LHCN-M2 (cell line): ENCODE measurements at regions not wholly inside any gene's neighbourhood (a gene's known extent, or its start where the extent isn't known, plus 50 kb on each side); places are given as distances from the start of the nearest gene placed in this dataset.

Source experiments
- DNase-seq: peaks from one replicate; pipeline ENCODE4 v3.0.0-alpha.2; 2012; ENCODE audit warnings: low read depth

DNA sequence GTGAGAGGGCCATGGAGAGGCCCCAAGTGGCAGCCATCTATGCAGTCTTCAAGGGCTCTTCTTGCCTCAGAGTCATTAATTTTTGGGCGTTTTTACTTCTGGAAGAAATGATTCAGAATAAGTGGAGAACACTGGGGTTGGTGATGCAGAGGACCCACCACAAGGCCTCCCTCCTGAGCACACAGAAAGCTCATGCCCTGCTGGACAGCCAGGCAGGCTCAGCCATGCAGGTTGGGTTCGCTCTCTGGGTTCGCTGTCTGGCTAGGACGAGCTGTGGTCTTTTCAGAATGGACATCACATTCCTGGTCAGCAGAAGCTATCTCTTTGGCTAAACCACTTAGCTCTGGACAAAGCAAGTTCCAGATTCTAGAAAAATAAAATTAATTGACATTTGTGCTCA is 480.8 kb downstream of the RPS24 start:
- DNase-seq = no peak

DNA sequence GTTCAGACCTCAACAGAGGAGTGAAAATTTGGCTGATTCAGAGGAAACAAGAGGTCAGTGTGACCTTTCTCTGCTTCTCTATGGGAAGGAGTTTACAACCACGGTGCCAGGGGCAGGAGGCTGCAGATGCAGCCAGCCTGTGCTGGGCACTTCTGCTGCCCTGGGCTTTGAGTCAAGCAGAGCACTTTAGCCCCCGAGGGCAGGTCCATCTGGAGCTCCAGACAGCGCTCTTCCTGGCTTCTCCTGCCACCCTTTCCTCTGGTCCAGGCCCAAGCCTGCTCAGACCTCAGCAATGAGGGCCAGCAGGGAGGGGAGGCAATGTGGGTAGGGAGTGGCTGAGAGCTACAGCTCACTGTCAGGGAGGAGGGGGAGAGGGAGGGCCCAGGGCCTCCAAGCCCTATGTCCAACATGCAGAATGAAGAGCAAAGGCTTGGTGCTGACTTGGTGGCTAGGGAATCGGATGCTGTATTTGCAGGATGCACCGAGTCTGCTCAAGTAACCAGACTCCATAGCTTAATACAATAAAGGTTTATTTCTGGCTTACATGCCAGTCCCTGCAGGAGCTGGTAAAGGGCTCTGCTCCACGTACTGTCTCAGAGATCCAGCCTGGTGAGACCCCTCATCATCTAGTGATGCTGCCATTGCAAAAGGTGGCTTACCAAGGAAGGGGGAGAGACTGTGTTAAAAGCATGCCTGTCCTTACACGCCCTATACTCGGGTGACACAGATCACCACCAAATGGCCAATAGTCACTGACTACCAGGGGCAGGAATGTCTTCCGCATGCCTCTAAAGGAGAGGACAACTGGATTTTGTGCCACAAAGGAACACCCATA is 481.6 kb downstream of the RPS24 start:
- peak; percentile 64 for DNase-seq

DNA sequence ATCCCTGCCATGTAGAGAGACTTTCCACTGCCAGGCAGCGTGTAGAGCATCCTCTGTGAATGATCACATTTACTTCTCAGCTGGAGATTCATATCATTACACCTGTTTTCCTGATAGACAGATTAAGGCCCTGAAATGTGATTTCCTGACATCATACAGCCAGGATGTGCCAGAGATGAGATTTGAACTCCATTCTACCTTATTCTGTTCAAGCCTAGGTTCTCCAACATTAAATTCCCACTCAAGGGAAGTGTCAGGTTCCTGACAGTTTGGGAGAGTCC is 482.1 kb downstream of the RPS24 start:
- no peak for DNase-seq

DNA sequence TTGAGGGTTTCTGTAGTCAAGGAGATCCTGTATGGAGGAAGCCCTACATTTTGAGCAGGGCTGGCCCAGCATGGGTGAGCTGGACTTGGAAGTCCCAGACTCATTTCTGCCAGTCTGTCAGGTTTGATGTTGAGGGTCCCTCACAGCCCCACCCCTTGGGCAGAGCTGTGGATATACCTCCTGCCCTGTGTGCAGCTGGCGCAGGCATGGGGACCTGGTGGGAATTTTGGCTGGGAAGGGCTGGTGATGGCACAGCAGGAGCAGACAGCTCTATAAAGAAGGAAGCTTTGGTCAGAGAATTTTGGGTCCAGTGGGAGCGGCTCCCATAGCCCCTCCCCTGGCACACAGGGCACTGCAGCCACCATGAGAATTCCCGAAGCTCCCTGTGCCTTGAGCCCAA is 482.6 kb downstream of the RPS24 start:
- DNase-seq = no peak

DNA sequence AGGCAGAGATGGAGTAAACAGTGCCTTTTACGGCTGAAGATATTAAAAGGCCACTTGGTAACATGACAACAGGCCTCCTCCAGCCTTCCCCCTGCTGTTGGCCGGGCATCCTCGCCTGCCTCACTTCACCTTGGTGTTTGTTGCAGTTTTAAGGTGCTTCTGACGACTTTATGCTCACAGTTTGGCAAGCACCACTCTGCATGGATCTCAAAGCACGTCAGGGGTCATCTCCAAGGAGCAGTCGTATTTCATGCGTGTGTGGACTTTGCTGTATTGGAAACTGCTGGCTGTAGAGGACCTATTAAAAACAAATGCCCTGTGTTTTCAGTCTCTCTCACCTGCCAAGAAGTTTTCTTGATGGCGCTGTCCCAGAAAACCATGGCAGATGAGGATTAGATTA is 483.1 kb downstream of the RPS24 start:
- no peak for DNase-seq

DNA sequence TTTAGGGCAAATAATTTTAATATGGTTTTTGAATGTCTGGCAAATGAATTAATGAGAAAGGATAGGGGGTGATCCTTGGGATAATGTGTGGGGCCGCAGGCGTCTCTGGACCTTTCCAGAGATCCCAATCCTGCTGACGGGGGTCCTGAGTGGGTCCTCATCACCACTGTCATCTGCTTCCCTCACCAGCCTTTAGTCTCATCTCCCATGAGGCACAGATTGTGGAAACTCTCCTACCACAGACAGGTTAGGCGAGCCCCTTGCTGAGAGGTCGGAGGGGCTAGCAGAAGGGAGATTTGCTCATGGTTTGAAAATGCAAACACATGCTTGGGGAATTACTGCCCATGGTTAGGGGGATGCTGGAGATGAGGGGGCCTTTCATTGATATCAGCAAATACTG is 484.6 kb downstream of the RPS24 start:
- no peak for DNase-seq

DNA sequence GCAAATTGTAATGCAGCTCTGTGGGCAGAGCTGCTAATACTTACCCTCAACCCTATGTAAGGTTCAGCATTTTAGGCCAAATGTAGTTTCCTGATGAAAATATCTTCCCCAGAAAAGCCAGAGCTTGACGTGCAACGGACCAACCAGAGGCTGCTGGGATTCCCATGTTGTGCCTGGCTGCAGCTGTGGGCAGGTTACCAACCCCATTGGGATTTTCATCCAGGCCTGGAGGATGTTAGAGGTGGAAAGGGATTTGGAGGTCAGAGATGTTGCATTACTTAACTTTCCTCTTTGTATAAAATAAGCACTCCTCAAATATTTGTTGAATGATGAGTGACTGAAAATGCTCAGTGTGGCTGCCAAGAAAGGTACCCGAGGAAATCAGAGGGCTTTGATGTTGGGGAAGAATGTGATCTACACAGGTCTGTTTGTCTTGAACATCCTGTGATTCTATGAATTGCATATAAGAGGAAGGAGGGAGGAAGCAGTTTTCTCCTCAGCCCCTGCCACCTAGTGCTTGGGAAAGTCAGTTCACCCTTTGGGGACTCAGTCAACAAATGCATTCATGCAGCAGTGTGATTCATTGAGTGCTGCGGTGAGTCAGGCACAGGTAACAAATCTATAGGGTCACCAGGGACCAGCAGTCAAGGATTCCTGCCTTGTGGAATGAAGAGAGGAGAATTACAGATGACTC is 487.2 kb downstream of the RPS24 start:
- peak; percentile 26 for DNase-seq

DNA sequence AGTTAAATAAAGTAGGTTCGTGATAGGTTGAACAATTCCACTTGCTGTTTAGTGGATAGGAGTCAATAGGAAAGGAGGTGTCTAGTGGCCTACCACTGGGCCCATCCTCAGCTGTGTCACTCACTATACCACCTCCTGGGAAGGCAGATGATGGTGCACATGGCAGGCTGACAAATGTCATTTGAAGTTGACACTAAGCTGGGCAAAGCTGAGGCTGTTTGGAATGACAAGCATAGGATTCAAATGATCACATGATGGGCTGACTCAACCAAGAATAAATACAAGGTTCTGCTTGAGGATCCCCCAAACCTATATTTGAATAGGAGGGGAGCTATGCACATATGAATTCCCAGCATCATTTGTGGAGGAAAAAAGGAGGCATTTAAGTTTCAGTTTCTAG is 489.8 kb downstream of the RPS24 start:
- no peak for DNase-seq

DNA sequence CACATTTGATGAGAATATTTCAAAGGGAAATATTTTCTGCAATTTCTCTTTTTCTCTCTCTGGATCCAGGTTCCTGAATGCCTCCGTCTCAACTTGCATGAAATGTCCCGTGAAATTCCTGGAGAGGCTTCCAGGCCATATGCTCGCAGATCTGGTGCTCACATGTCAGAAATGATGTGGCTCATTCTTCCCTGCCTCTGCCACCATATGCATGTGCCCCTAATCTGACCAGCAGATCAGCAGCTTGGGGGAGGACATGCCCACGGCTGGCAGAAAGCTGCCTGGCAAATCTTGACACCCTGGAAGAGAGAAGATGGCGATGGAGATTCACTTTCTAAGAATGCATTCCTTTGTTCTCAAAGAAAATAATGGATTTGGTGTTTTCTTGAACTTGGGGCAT is 490.7 kb downstream of the RPS24 start:
- no peak for DNase-seq

DNA sequence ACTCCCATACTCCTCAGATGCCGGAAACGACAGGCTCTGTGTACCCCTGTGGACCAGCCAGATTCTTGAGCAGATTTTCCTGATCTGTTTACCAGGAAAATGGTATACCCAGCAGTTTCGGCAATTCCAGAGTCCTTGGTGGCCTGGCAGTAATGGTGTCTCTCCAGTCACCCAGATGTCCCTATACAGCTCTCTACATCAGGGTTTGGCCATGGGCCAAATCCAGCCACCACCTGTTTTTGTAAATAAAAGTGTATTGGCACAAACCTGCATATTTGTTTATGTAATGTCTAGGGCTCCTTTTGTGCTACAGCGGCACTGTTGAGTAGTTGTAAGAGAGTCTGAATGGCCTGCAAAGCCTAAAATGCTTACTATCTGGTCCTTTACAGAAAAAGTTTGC is 491.3 kb downstream of the RPS24 start:
- DNase-seq = no peak

DNA sequence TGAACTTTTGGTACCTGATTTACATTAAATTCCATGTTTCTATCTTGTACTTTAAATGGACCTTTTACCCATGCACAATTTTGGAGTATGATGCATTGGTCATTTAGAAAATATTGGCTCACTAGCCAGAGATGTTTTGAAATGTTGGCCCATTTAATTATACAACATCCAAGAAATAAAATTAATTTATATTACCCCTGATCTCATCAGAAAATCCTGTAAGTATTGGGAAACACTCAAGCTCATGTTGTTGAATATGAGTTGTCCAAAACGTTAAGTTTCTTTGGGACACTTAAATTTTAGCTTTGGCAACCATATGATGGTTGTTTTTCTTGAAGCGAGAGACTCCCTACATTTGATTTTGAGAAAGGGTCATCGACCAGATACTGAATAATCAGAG is 492.7 kb downstream of the RPS24 start:
- no peak for DNase-seq

DNA sequence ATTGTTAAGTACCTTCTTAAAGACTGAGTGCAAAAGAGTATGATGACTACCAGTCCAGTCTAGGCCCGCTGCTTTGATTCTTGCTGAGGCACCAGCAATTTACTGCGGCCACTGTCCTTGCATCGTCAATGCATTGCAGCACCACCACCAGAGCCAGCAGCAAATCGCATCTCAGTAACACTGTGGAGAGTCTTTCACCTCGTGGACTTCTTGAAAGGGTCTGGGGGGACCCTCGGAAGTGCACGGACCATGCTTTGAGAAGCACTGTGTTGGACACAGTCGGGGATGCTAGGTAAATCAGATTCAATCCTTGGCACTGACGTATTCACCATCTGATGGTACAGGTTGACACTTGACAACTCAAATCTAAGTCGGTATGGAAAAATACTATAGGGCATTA is 493.6 kb downstream of the RPS24 start:
- DNase-seq = no peak

DNA sequence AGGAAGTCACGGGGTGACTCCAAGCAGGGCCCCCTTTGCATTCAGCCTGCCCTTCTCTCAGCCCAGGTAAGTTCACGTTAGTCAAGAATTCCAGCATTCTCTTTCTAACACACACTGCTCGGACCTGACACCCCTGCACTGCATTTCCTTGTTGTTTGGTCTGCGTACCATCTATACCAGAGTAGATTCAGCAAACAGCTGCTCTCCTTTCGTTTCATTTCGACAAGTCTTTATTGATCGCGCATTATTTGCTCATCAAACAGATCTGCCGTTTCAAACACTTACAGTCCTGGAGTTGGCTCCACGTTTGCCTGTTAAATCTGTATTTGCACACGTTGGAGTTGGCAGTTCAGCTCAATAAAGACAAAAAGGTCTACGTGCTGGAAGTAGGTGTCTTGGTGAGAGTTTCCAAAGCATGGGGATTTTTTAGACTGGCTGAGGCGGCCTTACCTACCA is 495.1 kb downstream of the RPS24 start:
- DNase-seq = no peak

DNA sequence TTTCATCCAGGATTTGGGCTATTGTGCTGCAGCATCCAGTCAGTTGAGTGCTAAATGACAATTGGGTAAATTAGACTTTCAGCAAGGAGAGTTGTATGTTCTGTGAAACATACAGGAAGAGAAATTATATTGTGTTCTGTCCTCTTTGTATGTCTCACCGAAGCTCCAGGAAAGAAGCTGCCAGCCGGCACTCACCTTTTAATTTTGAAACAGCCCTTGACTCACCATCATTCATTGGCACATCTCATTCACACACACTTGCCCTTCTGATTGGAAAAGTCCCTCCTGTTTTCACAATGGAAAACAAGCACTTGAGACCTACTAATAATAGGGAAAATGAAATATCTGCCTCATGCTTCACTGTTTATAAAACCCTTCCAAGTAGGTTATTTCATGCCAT is 495.6 kb downstream of the RPS24 start:
- DNase-seq = no peak

DNA sequence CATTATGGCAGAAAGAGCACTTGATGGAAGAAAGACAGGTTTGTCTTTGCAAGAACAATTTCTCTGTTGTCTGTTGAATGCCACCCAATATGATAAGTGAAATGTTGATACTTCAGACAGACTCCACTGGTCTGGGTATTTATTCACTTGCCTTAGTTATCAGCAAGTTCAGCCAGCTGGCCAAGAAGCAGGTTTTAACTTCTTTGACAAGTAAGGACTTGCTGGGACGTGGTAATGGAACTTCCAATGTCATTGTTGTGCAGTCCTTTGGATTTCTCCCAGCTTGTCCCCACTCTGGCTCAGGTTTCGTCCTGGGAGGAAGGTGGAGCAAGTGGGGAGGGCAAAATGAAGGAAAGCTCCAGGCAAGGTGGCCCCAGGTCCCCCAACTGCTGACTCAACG is 497.4 kb downstream of the RPS24 start:
- no peak for DNase-seq

DNA sequence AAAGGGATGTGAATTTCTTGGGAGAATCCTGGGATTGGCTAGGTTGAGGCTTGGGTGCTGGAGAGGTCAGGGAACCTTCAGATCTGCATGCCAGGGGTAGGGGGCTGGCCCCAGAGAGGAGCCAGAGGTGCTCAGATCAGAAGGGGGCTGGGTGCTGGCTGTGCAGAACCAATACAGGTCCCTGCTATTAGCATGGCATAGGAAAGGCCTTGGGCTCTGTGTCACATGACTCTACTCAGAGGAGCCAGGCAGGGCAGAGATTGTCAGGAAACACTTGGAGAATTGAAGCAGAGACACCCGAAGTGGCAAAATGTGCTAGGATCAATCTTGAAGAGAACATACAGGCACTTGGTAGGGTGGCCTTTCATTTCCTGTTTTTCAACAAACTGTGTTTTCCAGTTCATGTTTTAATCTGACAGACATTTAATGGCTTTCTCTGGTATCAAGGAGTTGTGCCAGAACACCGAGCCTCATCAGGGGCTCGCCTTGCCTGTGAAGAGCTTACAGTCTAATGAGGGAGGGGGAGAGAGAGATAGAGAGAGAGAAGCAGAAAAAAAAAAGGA is 498.9 kb downstream of the RPS24 start:
- no peak for DNase-seq

DNA sequence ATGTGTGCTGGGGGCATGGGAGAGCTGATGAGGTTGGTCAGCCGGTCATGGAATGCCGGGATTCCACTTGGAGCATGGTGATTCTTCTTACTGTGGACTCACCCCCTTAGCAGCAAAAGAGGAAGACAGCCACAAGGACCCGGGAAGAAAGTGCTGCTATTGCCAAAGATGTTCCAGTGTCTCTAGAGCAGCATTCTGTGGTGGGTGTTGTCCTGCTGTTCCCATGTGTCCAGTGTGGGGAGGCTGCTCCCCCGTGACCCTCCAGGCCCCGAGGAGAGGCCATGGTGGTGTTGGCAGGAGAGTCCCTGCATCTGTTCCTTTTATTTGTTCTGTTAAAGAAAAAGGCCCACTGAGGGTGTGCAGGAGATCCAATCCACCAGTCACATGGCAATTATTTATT is 499.4 kb downstream of the RPS24 start:
- no peak for DNase-seq

DNA sequence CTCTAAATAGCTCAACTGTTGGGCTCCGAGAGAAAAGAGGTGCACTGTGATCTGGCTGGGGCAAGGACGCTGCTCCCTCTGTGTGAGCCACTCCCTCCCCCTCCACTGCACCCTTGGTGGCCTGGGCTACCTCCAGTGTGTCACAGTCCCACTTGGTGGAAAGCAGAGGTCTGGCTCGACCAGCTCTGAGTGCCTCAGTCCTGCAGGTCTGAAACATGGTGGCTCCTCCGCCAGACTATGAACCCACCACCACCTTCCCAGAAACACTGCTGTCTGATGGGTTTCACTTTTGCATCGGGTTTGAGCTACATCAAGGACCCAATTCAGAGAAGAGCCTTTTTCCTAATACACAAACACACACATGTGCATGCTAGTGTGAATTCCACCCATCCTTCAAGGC is 500.1 kb downstream of the RPS24 start:
- no peak for DNase-seq

DNA sequence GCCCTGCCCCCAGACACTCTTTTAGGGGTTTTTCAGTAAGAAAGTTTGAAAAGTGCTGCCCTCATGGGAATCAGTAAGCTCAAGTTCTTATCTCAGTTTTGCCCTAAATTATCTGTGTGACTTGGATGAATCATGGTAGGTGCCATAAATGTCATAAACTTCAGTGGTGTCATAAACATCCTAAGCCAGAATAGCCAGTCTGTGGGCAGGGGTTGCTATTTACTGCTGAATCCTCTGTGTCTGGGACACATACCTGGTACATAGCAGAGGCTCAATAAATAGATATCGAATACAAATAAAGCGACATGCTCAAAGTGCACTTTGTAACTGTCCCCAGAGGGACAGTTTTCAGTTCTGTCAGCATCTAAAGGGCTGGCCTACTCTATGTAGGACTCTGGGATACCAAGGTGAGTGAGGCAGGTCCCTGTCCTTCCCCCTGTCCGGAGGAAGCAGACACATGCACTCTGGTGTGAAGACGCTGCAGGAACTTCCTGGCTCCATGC is 502.1 kb downstream of the RPS24 start:
- DNase-seq = no peak

DNA sequence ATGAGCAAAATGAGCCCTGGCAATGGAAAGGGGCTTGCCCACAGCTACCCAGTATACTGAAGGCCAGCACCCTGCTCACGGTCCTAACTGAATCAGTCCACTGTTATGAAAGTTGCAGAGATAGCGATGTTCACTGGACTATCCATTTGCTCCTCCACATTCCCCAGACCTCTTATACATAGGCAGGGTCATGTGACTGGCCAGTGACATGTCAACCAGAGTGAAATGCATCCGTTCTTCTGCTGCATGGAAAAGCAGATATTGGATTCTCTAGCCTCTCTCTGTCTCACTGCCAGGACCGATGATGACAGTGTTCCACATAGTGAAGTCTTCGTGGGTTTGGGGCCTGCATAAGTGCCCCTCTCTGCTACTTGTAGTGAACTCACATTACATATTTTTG is 503.4 kb downstream of the RPS24 start:
- no peak for DNase-seq

DNA sequence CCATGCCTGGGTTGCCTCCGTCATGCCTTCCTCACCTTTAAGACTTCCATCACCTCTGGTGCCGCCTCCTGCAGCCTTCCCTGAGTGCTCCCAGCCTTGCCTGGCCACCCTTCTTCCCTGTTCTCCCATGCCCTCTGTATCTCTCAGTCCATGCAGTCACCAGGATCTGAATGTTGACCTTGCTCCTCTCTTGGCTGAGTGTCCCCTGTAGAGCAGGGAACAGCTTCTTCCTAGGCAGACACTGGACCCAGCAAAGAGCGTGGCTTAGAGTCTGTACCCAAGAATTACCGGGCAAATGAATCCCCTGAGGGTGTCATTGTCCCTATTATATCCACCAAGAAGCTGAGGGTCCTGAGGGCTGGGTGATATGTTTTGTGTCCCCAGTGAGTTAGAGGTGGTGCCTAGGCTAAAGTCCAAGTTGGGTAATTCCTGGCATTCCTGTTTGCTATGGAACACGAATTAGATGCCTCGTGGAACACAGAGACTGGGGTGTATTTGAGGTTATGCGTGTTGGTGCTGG is 505.6 kb downstream of the RPS24 start:
- no peak for DNase-seq

DNA sequence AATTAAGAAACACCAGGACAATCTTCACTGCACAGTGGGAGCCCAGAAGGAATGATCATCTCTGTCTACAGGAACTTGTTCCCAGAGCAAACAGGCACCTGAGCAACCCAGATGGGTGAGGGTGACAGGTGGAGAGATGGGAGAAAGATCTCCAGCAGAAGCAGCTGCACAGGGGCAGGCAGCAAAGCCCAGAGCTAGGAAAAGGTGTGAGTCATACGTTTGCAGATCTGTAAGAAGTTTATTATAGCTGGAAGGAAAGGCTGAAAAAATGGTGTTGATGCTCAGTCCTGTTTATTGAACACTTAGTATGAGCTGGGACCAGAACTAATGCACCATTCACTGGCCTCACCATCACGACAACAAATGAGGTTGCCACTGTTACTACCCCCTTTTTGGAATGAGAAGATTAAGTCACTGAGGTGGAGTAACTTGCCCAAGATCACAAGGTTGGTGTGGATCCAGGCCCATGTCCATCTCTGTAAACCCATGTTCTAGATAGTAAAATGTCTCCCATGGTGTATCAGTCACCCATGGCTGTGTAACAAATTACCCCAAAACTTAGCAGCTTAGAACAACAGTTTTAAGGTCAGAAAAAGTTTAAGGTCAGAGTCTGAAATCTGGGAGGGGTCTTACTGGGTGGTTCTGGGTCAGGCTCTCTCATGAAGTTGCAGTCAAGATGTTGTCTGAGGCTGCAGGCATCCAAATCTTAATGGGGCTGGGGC is 506.9 kb downstream of the RPS24 start:
- DNase-seq = peak; percentile 29
